SJCRH30 (cell line): ENCODE measurements at regions not wholly inside any gene's neighbourhood (a gene's known extent, or its start where the extent isn't known, plus 50 kb on each side); places are given as distances from the start of the nearest gene placed in this dataset.

ENCODE experiments used
- DNase-seq, 2 experiments: peaks; one replicate each; pipeline ENCODE4 v3.0.0-alpha.2; 2015 to 2020
- H3K27ac ChIP-seq: fragments of 250-450 bp; sonication (Bioruptor Pico); 2 replicates; pipeline ENCODE4 v1.5.1; 2020; ENCODE audit warnings: mild to moderate bottlenecking, moderate library complexity
- H3K27me3 ChIP-seq: fragments of 250-450 bp; sonication (Bioruptor Pico); 2 replicates; pipeline ENCODE4 v1.5.1; 2020; ENCODE audit warnings: mild to moderate bottlenecking, moderate library complexity
- H3K36me3 ChIP-seq: fragments of 250-450 bp; sonication (Bioruptor Pico); 2 replicates; pipeline ENCODE4 v1.5.1; 2020; ENCODE audit warnings: mild to moderate bottlenecking, moderate library complexity
- H3K4me1 ChIP-seq: fragments of 250-450 bp; sonication (Bioruptor Pico); 2 replicates; pipeline ENCODE4 v1.5.1; 2020; ENCODE audit warnings: mild to moderate bottlenecking, moderate library complexity
- H3K4me3 ChIP-seq: fragments of 250-450 bp; sonication (Bioruptor Pico); 2 replicates; pipeline ENCODE4 v1.5.1; 2020; ENCODE audit warnings: mild to moderate bottlenecking, moderate library complexity
- H3K9me3 ChIP-seq: fragments of 250-450 bp; sonication (Bioruptor Pico); replicated peaks from 2 replicates; pipeline ENCODE4 v1.5.1; 2020; ENCODE audit warnings: mild to moderate bottlenecking, moderate library complexity

DNA sequence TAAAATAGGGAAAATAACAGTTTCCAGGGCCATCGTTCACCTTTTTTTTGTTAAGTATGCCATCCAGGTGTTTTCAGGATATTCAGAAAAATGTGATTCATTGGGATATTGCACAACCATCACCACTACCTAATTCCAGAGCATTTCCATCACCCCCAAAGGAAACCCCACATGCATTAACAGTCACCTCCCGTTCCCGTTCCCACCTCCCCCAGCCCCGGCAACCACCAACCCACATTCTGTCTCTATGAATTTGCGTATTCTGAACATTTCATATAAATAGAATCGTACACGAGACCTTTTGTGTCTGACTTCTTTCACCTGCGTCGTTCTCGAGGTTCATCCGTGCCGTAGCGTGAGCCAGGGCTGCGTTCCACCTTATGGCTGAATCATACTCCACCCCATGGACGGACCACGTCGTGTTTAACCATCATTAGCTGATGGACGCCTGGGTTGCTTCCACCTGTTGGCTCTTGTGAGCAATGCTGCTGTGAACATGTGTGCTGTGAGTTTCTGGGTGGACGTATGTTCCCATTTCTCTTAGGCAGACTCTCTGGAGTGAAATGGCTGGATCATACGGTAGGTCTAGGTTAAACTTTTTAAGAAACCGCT is 51.0 kb upstream of the NCOR2 start:
- Histone ChIP-seq H3K36me3 (no peaks in the 10 kb centered on the region), H3K9me3 (no peaks in the 10 kb centered on the region), H3K27me3 (peaks cover 12% of the 10 kb centered on the region; the same call in 1 of the 2 replicates), H3K4me1 (no peaks in the 10 kb centered on the region), H3K4me3 (no peak overlapping the region), H3K27ac (no peak overlapping the region)
- DNase-seq: no peak

DNA sequence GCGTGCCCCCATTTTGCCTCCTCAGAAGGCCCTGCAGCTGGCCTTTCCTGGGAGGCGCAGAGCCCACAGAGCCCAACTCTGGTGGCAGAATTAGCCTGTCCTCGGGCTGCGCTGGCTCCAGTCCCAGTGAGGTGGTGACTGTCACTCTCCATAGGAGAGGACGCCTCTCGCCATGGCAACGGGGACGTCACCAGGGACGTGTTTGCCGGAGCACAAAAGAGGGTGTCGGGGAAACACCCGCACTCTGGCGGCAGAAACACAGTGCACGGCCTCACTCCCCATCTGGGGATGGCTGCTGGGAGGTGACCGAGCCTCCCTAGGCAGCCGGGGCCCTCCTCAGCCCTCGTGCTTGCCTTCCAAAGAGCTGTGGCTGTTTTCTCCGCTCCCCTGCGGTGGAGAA is 50.2 kb upstream of the NCOR2 start:
- H3K36me3 ChIP-seq: no peaks in the 10 kb centered on the region
- no peak overlapping the region for H3K4me3 ChIP-seq
- no peak for DNase-seq
- H3K9me3 ChIP-seq: no peaks in the 10 kb centered on the region
- no peak overlapping the region for H3K27ac ChIP-seq
- H3K4me1 ChIP-seq: no peaks in the 10 kb centered on the region
- peaks cover 12% of the 10 kb centered on the region; the same call in 1 of the 2 replicates for H3K27me3 ChIP-seq
